H9 (cell line): ENCODE measurements at regions not wholly inside any gene's neighbourhood (a gene's known extent, or its start where the extent isn't known, plus 50 kb on each side); places are given as distances from the start of the nearest gene placed in this dataset.

ENCODE experiments used
- DNase-seq: peaks from one replicate; pipeline ENCODE4 v3.0.0-alpha.2; 2017
- H2AFZ ChIP-seq: one replicate; pipeline ENCODE4 v1.6.1; 2013; ENCODE audit warnings: mild to moderate bottlenecking, low read length, control low read depth, moderate library complexity
- H2AK5ac ChIP-seq: 2 replicates; pipeline ENCODE4 v1.6.1; 2013; ENCODE audit warnings: low read length, control low read depth, mixed read lengths; ENCODE audit not compliant: insufficient read length
- H2BK120ac ChIP-seq: one replicate; pipeline ENCODE4 v1.6.1; 2013; ENCODE audit warnings: low read depth, mild to moderate bottlenecking, low read length, control low read depth, inconsistent platforms; ENCODE audit not compliant: poor library complexity, severe bottlenecking
- H2BK12ac ChIP-seq: 2 replicates; pipeline ENCODE4 v1.6.1; 2013; ENCODE audit warnings: low read length, control low read depth, mixed read lengths, low read depth; ENCODE audit not compliant: insufficient read length
- H2BK15ac ChIP-seq: 2 replicates; pipeline ENCODE4 v1.6.1; 2013; ENCODE audit warnings: low read depth, low read length, control low read depth
- H2BK20ac ChIP-seq: one replicate; pipeline ENCODE4 v1.6.1; 2013; ENCODE audit warnings: low read depth, mild to moderate bottlenecking, low read length, control low read depth, inconsistent platforms; ENCODE audit not compliant: poor library complexity, severe bottlenecking
- H2BK5ac ChIP-seq: 2 replicates; pipeline ENCODE4 v1.6.1; 2013; ENCODE audit warnings: low read length, control low read depth, mixed read lengths; ENCODE audit not compliant: insufficient read length
- H3K14ac ChIP-seq: 2 replicates; pipeline ENCODE4 v1.6.1; 2013; ENCODE audit warnings: low read length, control low read depth; ENCODE audit not compliant: insufficient read depth
- H3K18ac ChIP-seq: 2 replicates; pipeline ENCODE4 v1.6.1; 2013; ENCODE audit warnings: low read depth, mild to moderate bottlenecking, mixed read lengths, low read length, control low read depth; ENCODE audit not compliant: insufficient read length
- H3K23ac ChIP-seq: 2 replicates; pipeline ENCODE4 v1.6.1; 2013; ENCODE audit warnings: low read length, control low read depth, mixed read lengths, low read depth; ENCODE audit not compliant: insufficient read length
- H3K23me2 ChIP-seq: 2 replicates; pipeline ENCODE4 v1.6.1; 2013; ENCODE audit warnings: low read depth, mild to moderate bottlenecking, mixed read lengths, low read length, control low read depth; ENCODE audit not compliant: insufficient read length, poor library complexity, severe bottlenecking
- H3K27ac ChIP-seq: 2 replicates; pipeline ENCODE4 v1.5.1; 2013; ENCODE audit warnings: low read length, control low read depth, mixed read lengths, low read depth; ENCODE audit not compliant: insufficient read length
- H3K27me3 ChIP-seq: 2 replicates; pipeline ENCODE4 v1.6.1; 2013; ENCODE audit warnings: low read length, control low read depth, inconsistent platforms; ENCODE audit not compliant: insufficient read depth
- H3K4ac ChIP-seq: 2 replicates; pipeline ENCODE4 v1.6.1; 2013; ENCODE audit warnings: low read depth, mild to moderate bottlenecking, control low read depth, inconsistent platforms, low read length, moderate library complexity
- H3K4me1 ChIP-seq: 2 replicates; pipeline ENCODE4 v1.6.1; 2013; ENCODE audit warnings: low read length, control low read depth, inconsistent platforms; ENCODE audit not compliant: insufficient read depth
- H3K4me2 ChIP-seq: 2 replicates; pipeline ENCODE4 v1.6.1; 2013; ENCODE audit warnings: low read length, control low read depth, mixed read lengths; ENCODE audit not compliant: insufficient read length, insufficient read depth
- H3K56ac ChIP-seq: 2 replicates; pipeline ENCODE4 v1.6.1; 2013; ENCODE audit warnings: low read depth, mild to moderate bottlenecking, mixed read lengths, low read length, control low read depth; ENCODE audit not compliant: insufficient read length
- H3K79me1 ChIP-seq: 2 replicates; pipeline ENCODE4 v1.6.1; 2013; ENCODE audit warnings: low read depth, mild to moderate bottlenecking, moderate library complexity, low read length, control low read depth, inconsistent platforms; ENCODE audit not compliant: insufficient read depth, poor library complexity, severe bottlenecking
- H3K79me2 ChIP-seq: 2 replicates; pipeline ENCODE4 v1.6.1; 2013; ENCODE audit warnings: low read length, control low read depth, inconsistent platforms; ENCODE audit not compliant: insufficient read depth
- H3K9ac ChIP-seq: 2 replicates; pipeline ENCODE4 v1.6.1; 2013; ENCODE audit warnings: low read length, control low read depth, mixed read lengths; ENCODE audit not compliant: insufficient read length; ENCODE audit errors: extremely low read depth
- H3K9me3 ChIP-seq: one replicate; pipeline ENCODE4 v1.6.1; 2013; ENCODE audit warnings: low read depth, low read length, inconsistent platforms; ENCODE audit not compliant: control insufficient read depth
- H3T11ph ChIP-seq: one replicate; pipeline ENCODE4 v1.6.1; 2013; ENCODE audit warnings: mild to moderate bottlenecking, low read length, control low read depth, inconsistent platforms
- H4K20me1 ChIP-seq: one replicate; pipeline ENCODE4 v1.6.1; 2013; ENCODE audit not compliant: control insufficient read depth, insufficient read length, insufficient read depth
- H4K5ac ChIP-seq: 2 replicates; pipeline ENCODE4 v1.6.1; 2013; ENCODE audit warnings: low read depth, mild to moderate bottlenecking, mixed read lengths, low read length, control low read depth; ENCODE audit not compliant: insufficient read length
- H4K8ac ChIP-seq: replicated peaks from 2 replicates; pipeline ENCODE4 v1.6.1; 2013; ENCODE audit warnings: low read length, control low read depth, mixed read lengths, low read depth; ENCODE audit not compliant: insufficient read length
- H4K91ac ChIP-seq: 2 replicates; pipeline ENCODE4 v1.6.1; 2013; ENCODE audit warnings: low read depth, mild to moderate bottlenecking, moderate library complexity, mixed read lengths, low read length, control low read depth; ENCODE audit not compliant: insufficient read length
- H3K27ac Mint-ChIP-seq, 3 experiments: 2 replicates in 2 of 3; 3 replicates in 1 of 3; pipeline ENCODE4 v1.8.0; 2020 to 2021; ENCODE audit warnings: mixed read lengths in 3 of 3, mild to moderate bottlenecking in 1 of 3, moderate library complexity in 1 of 3
- H3K27me3 Mint-ChIP-seq: 2 replicates; pipeline ENCODE4 v1.8.0; 2021; ENCODE audit warnings: low read depth, mild to moderate bottlenecking, moderate library complexity, mixed read lengths
- H3K36me3 Mint-ChIP-seq, 3 experiments: 2 replicates in 2 of 3; 3 replicates in 1 of 3; pipeline ENCODE4 v1.8.0; 2020 to 2021; ENCODE audit warnings: low read depth in 3 of 3, mixed read lengths in 3 of 3; ENCODE audit not compliant: insufficient read depth in 1 of 3
- H3K4me1 Mint-ChIP-seq, 2 experiments: 2 replicates each; pipeline ENCODE4 v1.8.0; 2020; ENCODE audit warnings: mixed read lengths in 2 of 2
- H3K4me3 Mint-ChIP-seq, 2 experiments: 2 replicates in 1 of 2; 3 replicates in 1 of 2; pipeline ENCODE4 v1.8.0; 2020 to 2021; ENCODE audit warnings: mild to moderate bottlenecking in 2 of 2, mixed read lengths in 2 of 2, moderate library complexity in 1 of 2
- H3K9me3 Mint-ChIP-seq, 2 experiments: 2 replicates in 1 of 2; 3 replicates in 1 of 2; pipeline ENCODE4 v1.8.0; 2020; ENCODE audit warnings: mild to moderate bottlenecking in 2 of 2, mixed read lengths in 2 of 2, moderate library complexity in 1 of 2
- WGBS: extraction: QIAGEN DNeasy Blood & Tissue Kit; methylation state at CpG from one replicate; pipeline ENCODE4 v1.1.7; 2013; ENCODE audit warnings: missing lambda C conversion rate, low lambda C conversion rate, mixed read lengths; ENCODE audit not compliant: insufficient read length; ENCODE audit errors: extremely low coverage; 5-methylcytosine and 5-hydroxymethylcytosine counted together
- TF ChIP-seq, protein P1 (sequence below): fragments of 200-600 bp; sonication (generic); conservative IDR thresholded peaks from 3 replicates; pipeline ENCODE4 v1.8.0; 2021; ENCODE audit warnings: antibody characterized with exemption, mild to moderate bottlenecking

DNA sequence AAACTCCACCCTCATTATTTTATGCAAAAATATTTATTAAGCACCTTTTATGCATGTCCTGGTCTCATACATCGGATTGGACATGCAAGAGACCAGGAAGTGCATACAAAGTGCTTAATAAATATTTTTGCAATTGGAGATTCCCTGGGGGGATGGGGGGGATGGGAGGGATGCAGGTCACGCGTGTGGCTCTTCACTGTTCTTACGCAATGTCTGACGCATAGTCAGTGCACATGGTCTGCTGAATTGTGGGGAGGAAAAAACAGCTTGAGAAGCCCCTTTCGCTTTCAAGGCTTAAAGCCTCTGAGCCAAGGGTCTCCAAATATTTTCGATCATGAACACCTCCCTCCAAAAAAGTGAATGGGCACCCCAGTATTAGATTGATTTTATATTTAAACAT lies 96.7 kb upstream of the XYLT1 start:
- WGBS = no CpG with 5 or more reads among the region's 7 CpGs
- no peak overlapping the region for H3K27ac Mint-ChIP-seq
- Histone ChIP-seq H4K8ac (no peak overlapping the region), H2BK15ac (no peak overlapping the region), H3K4ac (no peak overlapping the region), H3K27ac (no peak overlapping the region), H2AFZ (no peak overlapping the region), H3K56ac (no peak overlapping the region), H2BK12ac (no peak overlapping the region), H3K4me2 (no peak overlapping the region), H4K5ac (no peak overlapping the region), H3K9ac (no peak overlapping the region), H3K79me2 (no peaks in the 10 kb centered on the region), H4K20me1 (no peaks in the 10 kb centered on the region), H3K23me2 (no peaks in the 10 kb centered on the region), H3K4me1 (no peaks in the 10 kb centered on the region), H4K91ac (no peak overlapping the region), H2AK5ac (no peak overlapping the region), H3K9me3 (no peaks in the 10 kb centered on the region), H3K18ac (no peak overlapping the region), H2BK120ac (no peak overlapping the region), H3K14ac (no peak overlapping the region), H2BK20ac (no peak overlapping the region), H3K27me3 (no peaks in the 10 kb centered on the region), H3K79me1 (no peaks in the 10 kb centered on the region), H2BK5ac (no peak overlapping the region), H3T11ph (no peak overlapping the region), H3K23ac (no peak overlapping the region)
- no peaks in the 10 kb centered on the region for H3K27me3 Mint-ChIP-seq
- H3K4me1 Mint-ChIP-seq = peaks cover 0 to 4% of the 10 kb centered on the region in 2 experiments; a peak in 1 of 4 replicates
- H3K4me3 Mint-ChIP-seq = no peak overlapping the region
- no peak for DNase-seq
- H3K9me3 Mint-ChIP-seq = no peaks in the 10 kb centered on the region
- no peaks in the 10 kb centered on the region for H3K36me3 Mint-ChIP-seq
- TF ChIP-seq, protein P1, sequence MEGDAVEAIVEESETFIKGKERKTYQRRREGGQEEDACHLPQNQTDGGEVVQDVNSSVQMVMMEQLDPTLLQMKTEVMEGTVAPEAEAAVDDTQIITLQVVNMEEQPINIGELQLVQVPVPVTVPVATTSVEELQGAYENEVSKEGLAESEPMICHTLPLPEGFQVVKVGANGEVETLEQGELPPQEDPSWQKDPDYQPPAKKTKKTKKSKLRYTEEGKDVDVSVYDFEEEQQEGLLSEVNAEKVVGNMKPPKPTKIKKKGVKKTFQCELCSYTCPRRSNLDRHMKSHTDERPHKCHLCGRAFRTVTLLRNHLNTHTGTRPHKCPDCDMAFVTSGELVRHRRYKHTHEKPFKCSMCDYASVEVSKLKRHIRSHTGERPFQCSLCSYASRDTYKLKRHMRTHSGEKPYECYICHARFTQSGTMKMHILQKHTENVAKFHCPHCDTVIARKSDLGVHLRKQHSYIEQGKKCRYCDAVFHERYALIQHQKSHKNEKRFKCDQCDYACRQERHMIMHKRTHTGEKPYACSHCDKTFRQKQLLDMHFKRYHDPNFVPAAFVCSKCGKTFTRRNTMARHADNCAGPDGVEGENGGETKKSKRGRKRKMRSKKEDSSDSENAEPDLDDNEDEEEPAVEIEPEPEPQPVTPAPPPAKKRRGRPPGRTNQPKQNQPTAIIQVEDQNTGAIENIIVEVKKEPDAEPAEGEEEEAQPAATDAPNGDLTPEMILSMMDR = no peak
